GM12875 (cell line): ENCODE measurements at regions not wholly inside any gene's neighbourhood (a gene's known extent, or its start where the extent isn't known, plus 50 kb on each side); places are given as distances from the start of the nearest gene placed in this dataset.

Source experiments
- H3K4me3 ChIP-seq: one replicate; pipeline ENCODE4 v1.5.1; 2011; ENCODE audit warnings: low read depth, low read length, control low read depth
- TF ChIP-seq, protein P1 (sequence below): IDR thresholded peaks from 2 replicates; pipeline ENCODE4 v1.5.1; 2011; ENCODE audit warnings: low read depth, mild to moderate bottlenecking, control low read depth, inconsistent platforms, low read length, moderate library complexity, borderline replicate concordance; ENCODE audit not compliant: insufficient read depth

DNA sequence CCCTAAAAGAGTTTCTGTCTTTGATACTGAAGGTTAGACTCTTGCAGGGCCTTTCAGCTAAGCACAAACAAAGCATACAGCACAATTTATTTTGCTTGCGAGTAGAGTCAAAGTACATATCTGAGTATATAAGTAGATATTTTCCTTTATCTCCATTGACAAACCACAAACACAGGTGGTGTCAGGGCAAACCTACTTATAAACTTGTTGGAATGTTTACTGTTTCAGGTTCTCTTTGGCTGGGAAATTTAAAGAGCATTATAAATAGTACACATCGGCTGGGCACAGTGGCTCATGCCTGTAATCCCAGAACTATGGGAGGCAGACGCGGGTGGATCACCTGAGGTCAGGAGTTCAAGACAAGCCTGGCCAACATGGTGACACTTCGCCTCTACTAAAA is 442.6 kb upstream of the PSMD7 start:
- no peak overlapping the region for H3K4me3 ChIP-seq

DNA sequence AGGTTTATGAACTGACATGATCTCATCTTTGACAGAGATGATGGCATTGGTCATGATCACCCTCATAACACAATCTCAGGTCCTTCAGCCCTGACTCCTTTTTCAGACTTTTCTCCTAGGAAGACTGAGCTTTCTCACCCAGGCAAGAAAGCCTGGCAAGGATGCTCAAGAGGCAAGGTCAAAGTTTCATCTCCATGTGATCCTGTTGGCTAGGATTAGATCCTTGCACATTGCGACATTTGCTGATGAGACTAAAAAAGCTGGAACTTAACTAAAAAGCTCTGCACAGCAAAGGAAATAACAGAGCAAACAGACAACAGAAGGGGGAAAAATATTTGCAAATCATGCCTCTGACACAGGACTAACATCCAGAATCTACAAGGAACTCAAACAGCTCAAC is 444.1 kb upstream of the PSMD7 start:
- TF ChIP-seq, protein P1, sequence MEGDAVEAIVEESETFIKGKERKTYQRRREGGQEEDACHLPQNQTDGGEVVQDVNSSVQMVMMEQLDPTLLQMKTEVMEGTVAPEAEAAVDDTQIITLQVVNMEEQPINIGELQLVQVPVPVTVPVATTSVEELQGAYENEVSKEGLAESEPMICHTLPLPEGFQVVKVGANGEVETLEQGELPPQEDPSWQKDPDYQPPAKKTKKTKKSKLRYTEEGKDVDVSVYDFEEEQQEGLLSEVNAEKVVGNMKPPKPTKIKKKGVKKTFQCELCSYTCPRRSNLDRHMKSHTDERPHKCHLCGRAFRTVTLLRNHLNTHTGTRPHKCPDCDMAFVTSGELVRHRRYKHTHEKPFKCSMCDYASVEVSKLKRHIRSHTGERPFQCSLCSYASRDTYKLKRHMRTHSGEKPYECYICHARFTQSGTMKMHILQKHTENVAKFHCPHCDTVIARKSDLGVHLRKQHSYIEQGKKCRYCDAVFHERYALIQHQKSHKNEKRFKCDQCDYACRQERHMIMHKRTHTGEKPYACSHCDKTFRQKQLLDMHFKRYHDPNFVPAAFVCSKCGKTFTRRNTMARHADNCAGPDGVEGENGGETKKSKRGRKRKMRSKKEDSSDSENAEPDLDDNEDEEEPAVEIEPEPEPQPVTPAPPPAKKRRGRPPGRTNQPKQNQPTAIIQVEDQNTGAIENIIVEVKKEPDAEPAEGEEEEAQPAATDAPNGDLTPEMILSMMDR, result no peak
- no peak overlapping the region for H3K4me3 ChIP-seq

More for the DNA sequence above, 442.6 kb upstream of the PSMD7 start:
- TF ChIP-seq, protein P1, result no peak

DNA sequence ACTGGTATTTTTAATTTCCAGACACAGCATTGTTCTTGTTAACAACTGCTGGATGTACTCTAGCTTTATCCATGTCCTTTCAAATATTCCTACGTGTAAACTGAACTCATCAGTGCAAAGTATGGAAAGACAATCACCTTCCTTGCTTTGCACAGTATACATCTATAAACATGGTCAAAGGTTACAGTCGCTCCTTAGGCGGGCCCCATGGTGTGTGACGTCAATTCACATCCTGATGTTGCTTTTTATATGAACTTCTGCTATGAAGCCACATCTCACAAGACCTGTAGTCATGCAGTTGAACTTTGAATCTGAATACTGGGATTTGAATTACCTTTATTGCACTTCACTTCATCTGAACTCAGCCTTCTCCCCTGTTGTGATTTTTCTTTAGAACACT is 447.6 kb upstream of the PSMD7 start:
- H3K4me3 ChIP-seq, result no peak overlapping the region
- TF ChIP-seq, protein P1, result no peak

DNA sequence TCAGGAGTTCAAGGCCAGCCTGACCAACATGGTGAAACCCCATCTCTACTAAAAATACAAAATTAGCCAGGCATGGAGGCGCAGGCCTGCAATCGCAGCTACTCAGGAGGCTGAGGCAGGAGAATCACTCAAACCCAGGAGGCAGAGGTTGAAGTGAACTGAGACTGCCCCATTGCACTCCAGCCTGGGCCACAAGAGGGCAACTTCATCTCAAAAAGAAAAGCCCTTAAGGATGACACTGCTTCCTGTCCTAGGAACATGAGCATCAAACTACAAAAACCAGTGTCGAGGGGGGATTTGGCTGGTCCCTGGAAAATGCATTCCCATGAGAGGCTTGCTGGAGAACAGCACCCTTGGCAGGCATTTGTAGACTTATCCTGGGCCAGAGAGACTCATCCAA is 449.5 kb upstream of the PSMD7 start:
- TF ChIP-seq, protein P1, result no peak
- H3K4me3 ChIP-seq, result no peak overlapping the region

DNA sequence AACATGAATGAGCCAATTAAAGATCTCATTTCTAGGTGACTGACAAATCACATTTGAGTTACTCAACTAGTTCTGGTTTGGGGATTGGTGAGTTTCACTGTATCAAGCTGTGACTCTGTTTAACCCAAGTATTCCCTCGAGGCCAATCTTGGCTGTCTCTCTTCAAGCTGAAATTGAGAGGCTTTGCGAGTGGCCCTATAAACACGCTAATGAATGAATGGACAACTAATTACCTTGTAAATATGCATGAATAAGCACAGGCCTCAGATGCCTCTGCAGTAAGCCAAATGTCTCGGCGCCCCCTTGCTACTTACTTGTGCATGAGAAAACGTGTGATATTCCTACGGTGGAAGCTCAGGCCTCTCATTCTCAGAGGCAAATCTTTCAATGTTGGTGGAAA is 450.3 kb upstream of the PSMD7 start:
- no peak overlapping the region for H3K4me3 ChIP-seq
- TF ChIP-seq, protein P1, result no peak

DNA sequence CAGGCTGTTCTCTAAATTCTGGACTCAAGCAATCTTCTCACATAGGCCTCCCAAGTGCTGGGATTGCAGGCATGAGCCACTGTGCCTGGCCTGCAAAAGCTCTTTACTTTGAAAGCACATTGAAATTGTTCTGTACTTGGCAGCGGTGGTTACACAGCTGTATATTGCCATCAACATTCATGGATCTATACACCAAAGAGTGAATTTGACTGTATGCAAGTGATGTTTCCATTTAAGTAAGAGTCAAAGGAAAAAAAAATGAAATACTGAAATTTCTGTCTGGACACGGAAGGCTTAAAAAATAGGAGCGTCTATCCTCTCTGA is 450.6 kb upstream of the PSMD7 start:
- H3K4me3 ChIP-seq, result no peak overlapping the region

DNA sequence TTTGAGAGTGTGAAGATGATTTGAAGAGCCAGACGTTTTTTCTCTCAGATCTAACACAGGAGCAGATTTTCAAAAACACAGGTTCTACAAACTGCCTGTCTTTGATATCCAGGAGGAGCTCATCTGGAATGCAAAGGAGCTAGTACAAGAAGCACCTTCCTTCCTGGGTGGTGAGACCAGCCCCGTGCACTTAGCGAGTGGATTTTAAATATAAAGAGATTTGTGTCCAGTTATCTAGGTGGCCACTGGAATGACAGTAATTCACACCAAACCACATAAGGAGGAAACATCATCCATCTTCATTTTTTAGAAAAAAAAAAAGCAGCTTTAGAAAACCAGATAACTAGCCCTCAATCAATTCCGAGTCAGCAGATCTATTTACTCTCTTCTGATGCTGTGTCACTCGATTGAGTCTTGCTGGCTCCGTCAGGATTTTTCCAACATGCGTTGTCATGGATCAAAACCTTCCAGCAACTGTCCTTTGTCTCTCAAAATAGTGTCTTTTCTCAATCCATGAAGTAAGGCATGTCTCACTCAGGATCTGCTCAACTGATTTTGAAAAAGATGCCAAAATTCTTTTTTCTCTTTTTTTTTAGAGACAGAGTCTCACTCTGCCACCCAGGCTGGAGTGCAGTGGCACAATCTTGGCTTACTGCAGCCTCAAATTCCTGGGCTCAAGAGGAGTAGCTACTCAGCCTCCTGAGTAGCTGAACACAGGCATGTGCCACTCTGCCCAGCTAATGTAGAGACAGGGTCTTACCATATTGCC is 451.2 kb upstream of the PSMD7 start:
- TF ChIP-seq, protein P1, result no peak
- H3K4me3 ChIP-seq, result no peak overlapping the region

More for the DNA sequence above, 450.6 kb upstream of the PSMD7 start:
- TF ChIP-seq, protein P1, result no peak
